Astrocyte (in vitro differentiated cells and primary cell): ENCODE measurements at regions not wholly inside any gene's neighbourhood (a gene's known extent, or its start where the extent isn't known, plus 50 kb on each side); places are given as distances from the start of the nearest gene placed in this dataset.

Experiments
- CTCF ChIP-seq: IDR thresholded peaks from 2 replicates; pipeline ENCODE4 v1.5.1; 2011; ENCODE audit warnings: low read depth, mild to moderate bottlenecking, inconsistent platforms, low read length, moderate library complexity; ENCODE audit not compliant: insufficient read depth
- EZH2 ChIP-seq: IDR thresholded peaks from 2 replicates; pipeline ENCODE4 v1.6.1; 2012; ENCODE audit warnings: mild to moderate bottlenecking, low read length, inconsistent platforms; ENCODE audit not compliant: insufficient read depth

- TF ChIP-seq CTCF (no peak), EZH2 (no peak)
Observed at GRCh38 chr12:114742363-114742762, 58.4 kb upstream of the TBX3 start.
